Gastrocnemius medialis (tissue), 4 donors: ENCODE measurements at regions not wholly inside any gene's neighbourhood (a gene's known extent, or its start where the extent isn't known, plus 50 kb on each side); places are given as distances from the start of the nearest gene placed in this dataset.

Experiments used
- CTCF ChIP-seq, 5 experiments: fragments of 450-650 bp in 3 of 5; fragments of 200-600 bp in 2 of 5; sonication (generic) in 2 of 5; IDR thresholded peaks in 4 of 5; conservative IDR thresholded peaks in 1 of 5; 1 replicate in 4 of 5; 2 replicates in 1 of 5; pipeline ENCODE4 v1.5.1; 2016 to 2019; ENCODE audit warnings: antibody characterized with exemption in 5 of 5, mild to moderate bottlenecking in 3 of 5, moderate library complexity in 3 of 5
- POLR2A ChIP-seq, 2 donors: fragments of 450-650 bp; IDR thresholded peaks; one replicate each; pipeline ENCODE4 v1.6.1; 2017; ENCODE audit warnings: antibody characterized with exemption in 2 of 2, mild to moderate bottlenecking in 2 of 2, moderate library complexity in 2 of 2

GRCh38 chr3:103085465-103085864 is 650.6 kb downstream of the ZPLD1 start:
- TF ChIP-seq CTCF (IDR thresholded peaks at IDR 0.05 in 4 of 5, conservative IDR thresholded peaks at IDR 0.05 in 1 of 5), result no peak
- TF ChIP-seq POLR2A (IDR thresholded peaks at IDR 0.05), result no peak
